ENCODE measurements at regions not wholly inside any gene's neighbourhood (a gene's known extent, or its start where the extent isn't known, plus 50 kb on each side); places are given as distances from the start of the nearest gene placed in this dataset.
A peak's percentile ranks its signal among the peaks of the same experiment; 100 is the strongest.
"Not testable (repeated sequence)": the region's sequence is repeated elsewhere in the genome, so short reads cannot be mapped to it uniquely, and the experiment has no call there.

DNA sequence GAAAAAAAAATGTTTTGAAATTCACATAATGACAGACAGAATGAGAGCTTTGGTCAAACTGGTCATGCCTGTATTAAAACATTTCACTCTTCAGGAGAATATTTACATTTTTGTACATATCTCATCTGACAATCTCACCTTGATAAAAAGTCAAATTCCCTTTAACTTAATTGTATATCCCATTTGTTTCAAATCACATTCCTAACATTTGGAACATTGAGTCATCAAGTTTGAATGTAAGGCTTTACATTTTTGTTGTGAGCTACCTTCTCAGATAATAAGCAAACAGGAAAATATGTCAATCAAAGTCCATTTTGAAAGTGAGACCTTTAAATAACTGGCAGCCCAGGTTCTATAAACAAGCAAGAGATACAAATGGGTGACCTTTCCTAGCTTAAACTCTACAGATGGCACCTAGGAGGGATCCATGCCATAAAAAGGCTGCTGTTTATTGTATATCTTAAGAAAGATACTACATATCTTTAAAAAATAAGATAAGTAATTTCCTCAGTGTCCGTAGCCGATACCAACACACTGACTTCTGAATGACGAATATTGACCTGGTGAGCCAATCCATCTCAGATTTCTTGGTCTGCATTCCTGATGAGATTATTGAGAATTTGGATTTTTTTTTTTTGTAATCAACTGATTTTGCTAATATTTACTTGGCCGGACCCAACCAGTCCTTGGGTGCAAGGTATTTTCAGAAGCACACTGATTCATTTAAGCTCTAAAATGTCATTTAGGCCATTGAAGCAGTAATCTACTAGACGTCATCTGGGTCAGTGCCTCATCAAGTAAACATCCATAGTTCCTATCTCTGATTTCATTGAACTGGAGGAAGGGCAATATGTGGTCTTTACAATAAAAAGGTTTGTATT, 259.6 kb downstream of the BTG1 start:
- no peaks in the 10 kb centered on the region for H3K36me3 Mint-ChIP-seq (ENCODE audit: insufficient read depth)
- no peaks in the 10 kb centered on the region for H3K27me3 Mint-ChIP-seq
- H3K4me1 Mint-ChIP-seq (ENCODE audit: low read depth in 2 of 2): peaks cover 0 to under 1% of the 10 kb centered on the region in 2 donors
- H3K4me3 Mint-ChIP-seq: no peak overlapping the region
- ATAC-seq (replicated peaks): no peak
- H3K27ac Mint-ChIP-seq: no peak overlapping the region
- no peak for DNase-seq
- no peaks in the 10 kb centered on the region for H3K9me3 Mint-ChIP-seq

DNA sequence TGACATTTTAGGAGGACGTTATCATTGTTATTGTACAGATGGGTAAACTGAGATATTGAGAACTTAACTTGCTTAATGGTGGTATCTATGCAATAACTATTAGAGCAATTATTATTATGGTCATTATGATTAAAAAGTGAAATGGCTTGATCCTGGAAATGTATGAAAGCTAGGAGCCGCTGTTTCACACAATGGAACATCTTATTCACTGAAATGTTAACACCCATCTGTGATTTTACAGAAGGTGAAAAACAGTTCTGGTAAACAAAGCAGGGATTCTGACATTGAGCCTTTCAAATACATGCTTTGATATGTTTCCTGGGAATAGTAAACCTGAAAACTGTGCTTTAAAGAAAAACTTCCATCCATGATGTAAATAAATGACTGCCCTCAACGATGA, 261.4 kb downstream of the BTG1 start:
- no peaks in the 10 kb centered on the region for H3K9me3 Mint-ChIP-seq

DNA sequence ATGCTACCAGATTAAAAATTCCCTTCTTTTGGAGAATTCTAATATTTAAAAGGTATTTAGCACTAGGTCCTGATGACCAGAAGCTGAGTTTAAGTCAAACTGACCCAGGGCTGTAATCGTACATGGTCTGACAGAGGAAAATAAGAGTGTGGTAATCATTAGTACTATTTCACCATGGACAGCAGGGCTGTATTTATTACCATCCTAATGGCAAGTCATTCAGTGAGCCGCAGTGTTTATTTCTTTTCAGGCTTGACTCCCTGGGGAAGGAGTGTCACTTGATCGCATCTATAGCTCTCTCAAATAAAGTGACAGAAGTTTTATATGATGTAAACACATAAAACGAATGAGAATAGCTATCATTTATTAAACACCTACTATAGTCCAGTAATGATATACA, 261.8 kb downstream of the BTG1 start:
- DNase-seq (no peak), ATAC-seq (replicated peaks) (no peak)
- no peaks in the 10 kb centered on the region for H3K36me3 Mint-ChIP-seq (ENCODE audit: insufficient read depth)
- no peak overlapping the region for H3K27ac Mint-ChIP-seq
- no peaks in the 10 kb centered on the region for H3K9me3 Mint-ChIP-seq
- H3K4me1 Mint-ChIP-seq (ENCODE audit: low read depth in 2 of 2): peaks cover 11 to 16% of the 10 kb centered on the region in 2 donors
- H3K4me3 Mint-ChIP-seq: no peak overlapping the region
- H3K27me3 Mint-ChIP-seq: no peaks in the 10 kb centered on the region

More for the DNA sequence above, 261.4 kb downstream of the BTG1 start:
- Mint-ChIP-seq H3K36me3 (ENCODE audit: insufficient read depth) (no peaks in the 10 kb centered on the region), H3K27me3 (no peaks in the 10 kb centered on the region), H3K4me1 (ENCODE audit: low read depth in 2 of 2) (peaks cover 11 to 16% of the 10 kb centered on the region in 2 donors), H3K27ac (no peak overlapping the region), H3K4me3 (no peak overlapping the region)
- DNase-seq (no peak), ATAC-seq (replicated peaks) (no peak)

DNA sequence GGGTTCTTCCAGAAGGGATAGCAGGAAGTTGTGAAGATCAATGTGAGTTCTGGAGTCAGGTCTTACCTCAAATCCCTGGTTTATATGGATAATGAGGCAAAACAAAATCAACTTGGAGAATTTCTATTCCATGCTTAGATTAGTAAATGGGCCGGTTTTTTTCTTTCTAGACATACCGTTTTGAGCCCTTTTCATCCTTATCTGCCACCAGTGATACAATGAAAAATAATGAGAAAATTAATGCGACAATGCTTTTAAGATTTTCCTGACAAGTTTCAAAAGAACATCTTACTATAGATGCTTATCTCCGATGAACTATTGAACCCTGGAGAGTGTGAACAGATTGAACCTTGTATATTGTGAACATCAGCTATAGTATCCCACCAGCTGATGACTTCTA, 262.7 kb downstream of the BTG1 start:
- H3K36me3 Mint-ChIP-seq (ENCODE audit: insufficient read depth): peaks cover 5% of the 10 kb centered on the region
- no peak for ATAC-seq (replicated peaks)
- no peaks in the 10 kb centered on the region for H3K9me3 Mint-ChIP-seq
- DNase-seq: no peak
- H3K4me1 Mint-ChIP-seq (ENCODE audit: low read depth in 2 of 2): peaks cover 13 to 20% of the 10 kb centered on the region in 2 donors
- H3K27ac Mint-ChIP-seq: no peak overlapping the region
- H3K27me3 Mint-ChIP-seq: no peaks in the 10 kb centered on the region
- H3K4me3 Mint-ChIP-seq: no peak overlapping the region

DNA sequence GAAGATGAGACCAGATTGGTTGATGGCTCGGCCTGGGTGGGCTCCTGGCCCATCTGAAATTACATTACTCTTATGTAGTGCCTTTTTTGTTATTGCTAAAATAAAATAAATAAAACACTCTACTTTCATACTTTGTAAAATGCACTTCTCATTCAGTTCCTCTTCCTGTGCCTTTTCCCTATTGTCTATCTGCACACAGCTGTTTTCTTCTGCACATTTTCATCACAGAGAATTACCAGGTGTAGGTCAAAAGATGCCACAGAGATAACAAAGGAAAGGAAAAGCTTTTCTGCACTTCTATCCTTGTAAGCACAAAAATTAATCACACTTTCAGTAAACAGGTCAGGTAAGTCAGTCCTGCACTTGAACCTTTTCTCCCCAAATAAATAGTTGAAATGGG, 265.1 kb downstream of the BTG1 start:
- H3K4me3 Mint-ChIP-seq: peak overlapping the region in 1 of 2 donors; percentile 37
- H3K4me1 Mint-ChIP-seq (ENCODE audit: low read depth in 2 of 2): peaks cover 36 to 43% of the 10 kb centered on the region in 2 donors
- H3K27me3 Mint-ChIP-seq: no peaks in the 10 kb centered on the region
- H3K36me3 Mint-ChIP-seq (ENCODE audit: insufficient read depth): peaks cover 23% of the 10 kb centered on the region
- peaks cover 0 to 2% of the 10 kb centered on the region in 2 donors for H3K9me3 Mint-ChIP-seq
- peak overlapping the region in 1 of 2 donors; percentile 100 for H3K27ac Mint-ChIP-seq
- DNase-seq: no peak
- ATAC-seq (replicated peaks): no peak

DNA sequence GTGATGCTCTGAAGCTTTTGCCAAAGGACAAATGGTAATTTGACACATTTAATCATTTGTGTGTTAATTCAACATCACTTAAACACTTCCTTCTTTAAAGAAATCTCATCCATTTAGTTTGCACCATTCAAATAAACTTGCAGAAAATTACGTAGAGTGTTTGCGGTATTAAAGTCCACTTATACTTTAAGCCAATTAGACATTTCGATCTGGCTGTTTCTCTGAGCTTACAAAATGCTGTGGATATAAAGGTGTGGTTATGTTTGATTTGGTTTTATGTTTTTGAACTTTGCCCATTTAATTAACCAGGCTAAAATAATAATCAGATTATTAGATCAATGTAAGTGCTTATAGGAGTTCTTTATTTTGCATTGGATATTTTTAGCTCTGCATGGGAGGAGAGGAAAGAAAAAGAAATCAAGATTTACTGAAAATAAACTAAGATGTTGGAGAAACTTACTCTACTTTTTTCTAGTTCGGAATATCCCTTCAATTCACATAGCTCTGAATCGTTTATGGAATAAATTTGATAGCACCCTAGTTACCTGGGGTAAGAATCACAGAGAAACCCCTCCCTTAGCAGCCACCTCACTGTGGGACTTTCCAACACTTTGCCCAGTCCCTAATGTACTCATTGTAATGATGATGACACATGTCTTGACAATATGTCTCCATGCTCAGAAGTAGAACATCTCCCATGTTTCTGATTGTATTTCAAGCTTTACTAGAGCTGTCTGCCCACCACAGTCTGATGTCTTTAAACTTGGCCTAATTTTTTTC, 268.0 kb downstream of the BTG1 start:
- peaks cover 25% of the 10 kb centered on the region for H3K36me3 Mint-ChIP-seq (ENCODE audit: insufficient read depth)
- ATAC-seq (replicated peaks) (peak; percentile 51), DNase-seq (peak; percentile 43 to 51 (median 49))
- peak overlapping the region; percentile 100 for H3K27ac Mint-ChIP-seq
- H3K4me3 Mint-ChIP-seq: peak overlapping the region; percentile 59 to 74
- H3K27me3 Mint-ChIP-seq: no peaks in the 10 kb centered on the region
- H3K4me1 Mint-ChIP-seq (ENCODE audit: low read depth in 2 of 2): peaks cover 53 to 63% of the 10 kb centered on the region in 2 donors
- peaks cover 0 to 6% of the 10 kb centered on the region in 2 donors for H3K9me3 Mint-ChIP-seq

DNA sequence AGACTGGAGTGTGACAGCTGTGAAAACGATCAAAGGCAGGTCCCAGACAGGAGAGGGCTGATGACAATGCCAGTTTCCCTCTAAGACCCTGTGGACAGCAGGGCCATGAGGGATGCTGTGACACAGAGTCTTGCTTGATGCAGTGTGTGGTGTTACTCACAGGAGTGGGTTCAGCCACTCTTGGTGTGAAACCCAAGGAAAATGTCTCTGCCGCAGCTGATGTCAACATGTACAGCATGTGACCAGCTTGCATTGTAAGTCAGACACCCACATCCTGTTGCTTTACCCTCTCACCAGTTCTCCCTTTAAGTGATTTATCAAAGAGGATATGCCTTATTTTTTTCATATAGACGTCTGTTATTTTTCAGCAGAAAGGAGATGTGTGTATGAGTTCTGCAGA, 268.6 kb downstream of the BTG1 start:
- ATAC-seq (replicated peaks): peak; percentile 86
- peaks cover 55 to 66% of the 10 kb centered on the region in 2 donors for H3K4me1 Mint-ChIP-seq (ENCODE audit: low read depth in 2 of 2)
- H3K36me3 Mint-ChIP-seq (ENCODE audit: insufficient read depth): peaks cover 25% of the 10 kb centered on the region
- peak overlapping the region; percentile 59 to 74 for H3K4me3 Mint-ChIP-seq
- DNase-seq: peak; percentile 81 to 86 (median 83)
- peak overlapping the region; percentile 100 for H3K27ac Mint-ChIP-seq
- no peaks in the 10 kb centered on the region for H3K27me3 Mint-ChIP-seq
- peaks cover 0 to 6% of the 10 kb centered on the region in 2 donors for H3K9me3 Mint-ChIP-seq

DNA sequence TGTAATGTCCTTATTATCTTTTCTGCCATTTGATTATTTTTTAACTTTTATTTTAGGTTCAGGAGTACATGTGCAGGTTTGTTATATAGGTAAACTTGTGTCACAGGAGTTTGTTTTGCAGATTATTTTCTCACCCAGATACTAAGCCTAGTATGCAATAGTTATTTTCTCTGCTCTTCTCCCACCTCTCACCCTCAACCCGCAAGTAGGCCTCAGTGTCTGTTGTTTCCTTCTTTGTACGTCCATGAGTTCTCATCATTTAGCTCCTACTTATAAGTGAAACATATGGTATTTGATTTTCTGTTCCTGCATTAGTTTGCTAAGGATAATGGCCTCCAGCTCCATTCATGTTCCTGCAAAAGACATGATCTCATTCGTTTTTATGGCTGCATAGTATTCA, 270.0 kb downstream of the BTG1 start:
- H3K27me3 Mint-ChIP-seq; H3K9me3 Mint-ChIP-seq; DNase-seq; ATAC-seq (replicated peaks): not testable (repeated sequence)
- H3K36me3 Mint-ChIP-seq (ENCODE audit: insufficient read depth): peaks cover 25% of the 10 kb centered on the region
- peaks cover 63 to 76% of the 10 kb centered on the region in 2 donors for H3K4me1 Mint-ChIP-seq (ENCODE audit: low read depth in 2 of 2)
- H3K4me3 Mint-ChIP-seq: peak overlapping the region; percentile 59 to 74
- H3K27ac Mint-ChIP-seq: peak overlapping the region; percentile 100

DNA sequence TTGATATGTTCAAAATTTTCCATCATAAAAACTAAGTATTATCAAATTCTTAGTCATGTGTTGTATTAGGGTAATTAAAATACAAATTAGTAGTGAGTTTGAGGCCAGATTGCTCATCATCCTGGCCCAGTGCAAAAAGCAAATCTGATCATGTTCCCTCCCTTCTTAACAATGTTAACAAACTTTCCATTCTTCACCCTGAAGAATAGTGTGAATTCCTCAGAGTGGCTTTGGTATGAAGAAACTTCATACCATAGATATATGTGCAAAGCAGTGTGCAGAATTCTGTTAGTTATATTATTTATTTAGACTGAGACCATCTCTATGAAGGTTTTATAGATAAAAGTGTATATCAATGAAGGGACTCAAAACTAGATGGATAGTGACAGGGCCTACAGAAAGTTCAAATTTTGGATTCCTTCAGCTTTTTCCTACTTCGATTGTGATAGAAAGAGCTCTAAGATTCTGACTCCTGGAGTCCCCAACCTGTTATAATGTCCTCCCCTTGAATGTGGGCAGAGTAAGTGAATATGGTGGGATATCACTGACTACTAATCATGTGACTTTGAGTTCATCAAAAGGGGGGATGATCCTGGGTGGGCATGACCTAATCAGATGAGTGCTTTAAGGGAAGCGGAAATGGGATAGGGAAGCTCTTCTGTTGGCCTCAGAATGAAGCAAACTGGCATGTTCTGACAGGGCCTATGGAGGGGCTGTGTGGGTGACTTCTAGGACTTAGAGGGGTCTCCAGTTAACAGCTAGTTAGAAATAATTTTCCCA, 271.4 kb downstream of the BTG1 start:
- no peak for DNase-seq
- Mint-ChIP-seq H3K9me3 (peaks cover 0 to 6% of the 10 kb centered on the region in 2 donors), H3K4me1 (ENCODE audit: low read depth in 2 of 2) (peaks cover 62 to 66% of the 10 kb centered on the region in 2 donors), H3K27ac (peak overlapping the region; percentile 100), H3K4me3 (peak overlapping the region; percentile 36 to 74), H3K36me3 (ENCODE audit: insufficient read depth) (peaks cover 25% of the 10 kb centered on the region), H3K27me3 (no peaks in the 10 kb centered on the region)
- ATAC-seq (replicated peaks): no peak

DNA sequence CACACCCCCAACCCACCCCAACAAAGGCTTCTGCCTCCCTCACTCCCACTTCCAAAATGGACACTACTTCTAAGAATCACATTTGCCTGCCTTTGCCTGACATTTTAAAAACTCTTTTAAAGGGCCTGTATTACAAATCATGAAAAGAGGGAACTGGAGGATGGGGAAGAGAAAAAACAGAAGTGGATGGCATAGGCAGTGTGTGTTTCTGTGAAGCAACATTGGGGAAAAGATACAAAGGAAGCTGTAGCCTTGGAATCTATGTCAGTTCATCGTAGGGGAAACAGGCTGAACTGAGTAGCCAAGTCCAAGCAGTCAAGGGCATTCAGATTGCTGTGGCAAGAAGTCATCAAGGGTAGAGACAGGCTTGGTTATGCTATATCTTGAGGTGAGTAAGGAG, 273.9 kb downstream of the BTG1 start:
- H3K4me3 Mint-ChIP-seq: peak overlapping the region; percentile 11 to 16
- H3K9me3 Mint-ChIP-seq: peaks cover 0 to 6% of the 10 kb centered on the region in 2 donors
- peaks cover 48 to 55% of the 10 kb centered on the region in 2 donors for H3K4me1 Mint-ChIP-seq (ENCODE audit: low read depth in 2 of 2)
- H3K27me3 Mint-ChIP-seq: no peaks in the 10 kb centered on the region
- peaks cover 8% of the 10 kb centered on the region for H3K36me3 Mint-ChIP-seq (ENCODE audit: insufficient read depth)
- H3K27ac Mint-ChIP-seq: peak overlapping the region; percentile 84 to 90
- no peak for ATAC-seq (replicated peaks)
- DNase-seq: no peak

DNA sequence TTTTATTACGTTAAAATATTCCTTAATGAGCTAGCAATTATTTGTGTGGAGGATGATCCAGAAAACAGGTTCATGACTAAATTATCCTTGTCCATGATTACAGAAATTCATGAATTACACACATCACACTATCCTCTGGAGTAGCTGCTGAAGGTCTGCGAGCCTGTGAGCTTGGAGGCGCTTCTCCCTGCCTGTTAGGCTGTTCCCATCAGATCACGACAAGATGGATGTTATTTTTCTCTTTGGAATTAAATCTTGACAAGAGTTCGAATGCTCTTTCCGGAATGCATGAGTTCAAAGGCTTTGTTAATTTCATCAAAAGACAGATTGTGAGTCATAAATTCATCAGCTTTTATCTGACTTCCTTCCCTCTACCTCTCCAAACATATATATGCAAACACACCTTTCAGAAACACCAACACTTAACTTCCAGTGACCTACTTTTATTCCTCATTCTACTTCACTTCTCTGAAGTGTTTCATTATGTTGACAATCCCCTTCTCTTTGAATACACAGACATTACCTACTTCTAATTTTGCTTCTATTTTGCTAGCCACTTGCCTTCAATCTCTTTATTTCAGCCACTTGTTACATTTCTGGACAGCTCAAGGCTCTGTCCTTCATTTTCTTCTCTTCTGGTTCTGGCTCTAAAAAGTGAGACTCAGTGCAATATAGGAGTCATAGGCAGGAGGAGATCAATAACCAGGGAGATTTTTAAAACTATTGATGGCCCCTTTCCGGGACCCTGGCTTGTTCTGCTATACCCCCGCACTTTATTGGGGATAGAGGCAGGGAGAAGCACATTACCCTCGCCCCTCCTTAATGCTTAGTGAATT, 274.6 kb downstream of the BTG1 start:
- Mint-ChIP-seq H3K27me3 (no peaks in the 10 kb centered on the region), H3K27ac (peak overlapping the region; percentile 84 to 90), H3K36me3 (ENCODE audit: insufficient read depth) (peaks cover 3% of the 10 kb centered on the region), H3K9me3 (peaks cover 0 to 6% of the 10 kb centered on the region in 2 donors), H3K4me3 (peak overlapping the region; percentile 11 to 16), H3K4me1 (ENCODE audit: low read depth in 2 of 2) (peaks cover 43 to 49% of the 10 kb centered on the region in 2 donors)
- DNase-seq (no peak), ATAC-seq (replicated peaks) (peak; percentile 91)

DNA sequence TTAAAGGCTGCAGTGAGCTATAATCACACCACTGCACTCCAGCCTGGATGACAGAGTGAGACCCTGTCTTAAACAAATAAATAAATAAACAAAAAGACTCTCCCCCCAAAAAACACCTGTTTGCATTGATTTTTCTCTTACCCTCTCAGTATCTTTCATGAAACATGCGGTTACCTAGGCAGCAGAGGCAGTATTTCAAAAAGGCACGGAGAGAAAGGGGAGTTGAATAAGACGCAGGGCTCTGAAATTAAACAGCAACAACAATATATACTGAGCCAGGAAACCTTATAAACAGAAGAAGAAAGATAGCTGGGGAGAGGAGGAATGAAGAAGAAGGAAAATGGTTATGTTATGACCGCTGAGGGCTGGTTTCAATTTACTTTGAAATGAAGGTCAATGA, 277.6 kb downstream of the BTG1 start:
- H3K4me3 Mint-ChIP-seq: no peak overlapping the region
- ATAC-seq (replicated peaks) (no peak), DNase-seq (no peak)
- no peaks in the 10 kb centered on the region for H3K27me3 Mint-ChIP-seq
- peak overlapping the region in 1 of 2 donors; percentile 76 for H3K27ac Mint-ChIP-seq
- H3K9me3 Mint-ChIP-seq: peaks cover 0 to 2% of the 10 kb centered on the region in 2 donors
- H3K4me1 Mint-ChIP-seq (ENCODE audit: low read depth in 2 of 2): peaks cover 22 to 25% of the 10 kb centered on the region in 2 donors
- H3K36me3 Mint-ChIP-seq (ENCODE audit: insufficient read depth): no peaks in the 10 kb centered on the region
